ENCODE measurements at regions not wholly inside any gene's neighbourhood (a gene's known extent, or its start where the extent isn't known, plus 50 kb on each side); places are given as distances from the start of the nearest gene placed in this dataset.

GRCh38 chr3:167160781-167161180 lies 219.3 kb downstream of the ZBBX start:
- H3K36me3 ChIP-seq (ENCODE audit: insufficient read depth, low read length, poor library complexity, severe bottlenecking), result no peaks in the 10 kb centered on the region
- BruUV-seq (replicated peaks), result no TSS peak
- intact Hi-C loops (cut with micrococcal nuclease; ENCODE audit: unreplicated experiment), result no loop called here
- ChIA-PET POLR2A (ENCODE audit: low non-redundant PET) (no interaction called here), CTCF (no interaction called here)
- DNase-seq (ENCODE audit: low spot score), result no peak
- TF ChIP-seq EZH2 (IDR thresholded peaks at IDR 0.05; ENCODE audit: borderline replicate concordance, low read depth, low read length, poor library complexity, severe bottlenecking) (no peak), CTCF (conservative IDR thresholded peaks at IDR 0.05; ENCODE audit: low read depth, low read length) (no peak)
- no peaks in the 10 kb centered on the region for H3K4me1 ChIP-seq (ENCODE audit: insufficient read depth, low read length, poor library complexity, severe bottlenecking)
- no peaks in the 10 kb centered on the region for H3K9me3 ChIP-seq (ENCODE audit: low read depth, low read length, poor library complexity, severe bottlenecking)
- no peaks in the 10 kb centered on the region for H3K27me3 ChIP-seq (replicated peaks; ENCODE audit: insufficient read depth, low read depth, low read length, poor library complexity)
- H3K27ac ChIP-seq (ENCODE audit: low read depth, low read length, poor library complexity, severe bottlenecking), result no peak overlapping the region
- H3K4me3 ChIP-seq (ENCODE audit: low read depth, low read length, poor library complexity, severe bottlenecking), result no peak overlapping the region

- no TSS peak for BruUV-seq (replicated peaks)
- Histone ChIP-seq H3K36me3 (ENCODE audit: insufficient read depth, low read length, poor library complexity, severe bottlenecking) (no peaks in the 10 kb centered on the region), H3K4me1 (ENCODE audit: insufficient read depth, low read length, poor library complexity, severe bottlenecking) (no peaks in the 10 kb centered on the region), H3K4me3 (ENCODE audit: low read depth, low read length, poor library complexity, severe bottlenecking) (no peak overlapping the region), H3K27ac (ENCODE audit: low read depth, low read length, poor library complexity, severe bottlenecking) (no peak overlapping the region), H3K9me3 (ENCODE audit: low read depth, low read length, poor library complexity, severe bottlenecking) (no peaks in the 10 kb centered on the region), H3K27me3 (replicated peaks; ENCODE audit: insufficient read depth, low read depth, low read length, poor library complexity) (no peaks in the 10 kb centered on the region)
- intact Hi-C loops (cut with micrococcal nuclease; ENCODE audit: unreplicated experiment), result no loop called here
- no peak for TF ChIP-seq EZH2 (IDR thresholded peaks at IDR 0.05; ENCODE audit: borderline replicate concordance, low read depth, low read length, poor library complexity, severe bottlenecking)
- no peak; the same call in 1 of the 2 replicates for TF ChIP-seq CTCF (conservative IDR thresholded peaks at IDR 0.05; ENCODE audit: low read depth, low read length)
- CTCF ChIA-PET, result no interaction called here
- POLR2A ChIA-PET (ENCODE audit: low non-redundant PET), result no interaction called here
- DNase-seq (ENCODE audit: low spot score), result no peak
Observed at GRCh38 chr3:167151636-167152035, 228.5 kb downstream of the ZBBX start.

GRCh38 chr3:167148136-167148535 lies 232.0 kb downstream of the ZBBX start:
- Histone ChIP-seq H3K36me3 (ENCODE audit: insufficient read depth, low read length, poor library complexity, severe bottlenecking) (no peaks in the 10 kb centered on the region), H3K4me1 (ENCODE audit: insufficient read depth, low read length, poor library complexity, severe bottlenecking) (no peaks in the 10 kb centered on the region), H3K27ac (ENCODE audit: low read depth, low read length, poor library complexity, severe bottlenecking) (no peak overlapping the region), H3K4me3 (ENCODE audit: low read depth, low read length, poor library complexity, severe bottlenecking) (no peak overlapping the region), H3K9me3 (ENCODE audit: low read depth, low read length, poor library complexity, severe bottlenecking) (no peaks in the 10 kb centered on the region), H3K27me3 (replicated peaks; ENCODE audit: insufficient read depth, low read depth, low read length, poor library complexity) (no peaks in the 10 kb centered on the region)
- intact Hi-C loops (cut with micrococcal nuclease; ENCODE audit: unreplicated experiment), result no loop called here
- BruUV-seq (replicated peaks), result no TSS peak
- no peak for DNase-seq (ENCODE audit: low spot score)
- CTCF ChIA-PET, result no interaction called here
- TF ChIP-seq EZH2 (IDR thresholded peaks at IDR 0.05; ENCODE audit: borderline replicate concordance, low read depth, low read length, poor library complexity, severe bottlenecking) (no peak), CTCF (conservative IDR thresholded peaks at IDR 0.05; ENCODE audit: low read depth, low read length) (no peak)
- POLR2A ChIA-PET (ENCODE audit: low non-redundant PET), result no interaction called here

All from A673 (cell line).